ENCODE measurements at regions not wholly inside any gene's neighbourhood (a gene's known extent, or its start where the extent isn't known, plus 50 kb on each side); places are given as distances from the start of the nearest gene placed in this dataset.

- H3K27me3 Mint-ChIP-seq (ENCODE audit: unreplicated experiment): no peaks in the 10 kb centered on the region
- no peak for TF ChIP-seq CTCF (IDR thresholded peaks at IDR 0.05; ENCODE audit: unreplicated experiment)
- DNase-seq: no peak
- CTCF ChIA-PET: no interaction called here
- no peak overlapping the region for H3K27ac Mint-ChIP-seq (ENCODE audit: unreplicated experiment)
- H3K4me1 Mint-ChIP-seq (ENCODE audit: low read depth, unreplicated experiment): no peaks in the 10 kb centered on the region
- H3K4me3 Mint-ChIP-seq (ENCODE audit: low read depth, unreplicated experiment): no peak overlapping the region
- H3K9me3 Mint-ChIP-seq (ENCODE audit: low read depth, unreplicated experiment): no peaks in the 10 kb centered on the region
- no peaks in the 10 kb centered on the region for H3K36me3 Mint-ChIP-seq (ENCODE audit: insufficient read depth, unreplicated experiment)
- intact Hi-C loops (cut with micrococcal nuclease; ENCODE audit: unreplicated experiment): no loop called here
- no TSS peak for BruUV-seq (replicated peaks)
These were observed 69.4 kb downstream of the RWDD4 start for GRCh38 chr4:183589461-183590099.

All from Calu3 (cell line).